NCI-H82 (cell line): ENCODE measurements at regions not wholly inside any gene's neighbourhood (a gene's known extent, or its start where the extent isn't known, plus 50 kb on each side); places are given as distances from the start of the nearest gene placed in this dataset.
A peak's percentile ranks its signal among the peaks of the same experiment; 100 is the strongest.
"Not testable (repeated sequence)": the region's sequence is repeated elsewhere in the genome, so short reads cannot be mapped to it uniquely, and the experiment has no call there.

Experiments used
- DNase-seq: peaks from one replicate; lab custom pipeline; 2025; lab: John Stamatoyannopoulos, UW

DNA sequence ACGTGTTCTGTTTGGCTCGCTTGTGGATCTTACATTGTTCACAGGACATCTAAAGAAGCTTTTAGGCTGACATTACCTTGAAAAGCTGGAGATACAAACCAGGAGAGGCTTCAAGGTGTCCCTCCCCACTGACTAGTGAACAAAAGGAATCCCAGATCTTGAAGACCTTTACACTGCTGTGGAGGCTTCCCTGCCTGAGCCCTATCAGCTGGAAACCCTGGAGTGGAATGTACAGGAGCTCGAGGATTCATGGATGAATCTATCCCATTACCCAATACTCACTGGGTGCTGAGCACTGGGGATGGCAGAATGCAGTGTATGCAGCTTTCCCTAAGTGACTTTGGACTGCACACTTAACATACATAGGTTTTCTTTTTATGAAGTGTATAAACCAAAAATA lies 82.3 kb upstream of the MFGE8 start:
- peak; percentile 58 for DNase-seq

- no peak for DNase-seq
These were observed 84.4 kb upstream of the MFGE8 start for GRCh38 chr15:88997531-88997930.

DNA sequence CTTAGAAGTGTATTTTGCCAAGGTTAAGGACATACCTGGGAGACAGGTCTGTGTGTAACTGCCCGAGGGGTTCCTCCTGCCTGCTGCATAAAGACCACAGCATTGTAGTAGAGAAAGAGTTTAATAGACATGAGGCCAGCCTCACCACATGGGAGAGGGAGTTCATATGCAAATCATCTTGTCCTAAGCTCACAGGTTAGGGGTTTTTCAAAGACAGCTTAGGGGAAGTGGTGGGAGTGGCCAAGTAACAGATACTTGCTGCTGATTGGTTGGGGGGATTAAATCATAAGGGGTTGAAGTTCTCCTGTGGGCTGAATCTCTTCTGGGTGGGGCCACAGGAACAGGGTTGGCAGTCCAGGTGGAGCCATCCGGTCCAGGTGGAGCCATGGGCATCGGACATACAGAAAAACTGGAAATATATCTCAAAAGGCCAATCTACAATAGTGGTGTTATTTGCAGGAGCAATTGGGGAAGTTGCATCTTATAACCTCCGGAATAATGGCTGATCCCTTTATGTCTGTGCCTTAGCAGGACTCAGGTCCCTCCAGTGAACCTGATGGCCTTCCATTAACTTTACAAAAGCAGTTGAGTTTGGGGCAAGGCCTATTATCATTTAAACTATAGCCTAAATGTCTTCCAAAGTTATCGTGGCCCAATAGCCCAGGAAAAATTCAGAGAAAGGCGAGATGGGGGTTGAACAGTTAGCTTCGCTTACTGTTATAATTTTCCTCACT lies 86.0 kb upstream of the MFGE8 start:
- peak; percentile 38 for DNase-seq

DNA sequence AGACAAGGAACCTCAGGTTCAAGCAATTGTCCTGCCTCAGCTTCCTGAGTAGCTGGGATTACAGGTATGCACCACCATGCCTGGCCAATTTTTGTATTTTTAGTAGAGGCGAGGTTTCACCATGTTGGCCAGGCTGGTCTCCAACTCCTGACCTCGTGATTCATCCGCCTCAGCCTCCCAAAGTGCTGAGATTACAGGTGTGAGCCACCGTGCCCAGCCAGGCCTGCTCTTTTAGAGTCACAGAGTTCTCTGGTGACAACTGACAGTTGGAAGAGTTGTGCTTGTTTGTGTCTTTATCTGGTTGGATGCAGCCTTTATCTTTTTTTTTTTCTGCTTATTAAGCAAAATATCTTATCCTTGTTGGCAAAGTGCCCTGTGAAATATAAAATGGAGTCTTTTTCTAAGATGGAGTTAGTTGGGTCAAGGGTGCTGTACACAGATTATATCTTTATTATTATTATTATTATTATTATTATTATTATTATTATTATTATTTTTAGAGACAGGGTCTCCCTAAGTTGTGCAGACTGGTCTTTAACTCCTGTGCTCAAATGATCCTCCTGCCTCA lies 86.5 kb upstream of the ABHD2 start:
- not testable (repeated sequence) for DNase-seq

GRCh38 chr15:89002281-89002761 lies 85.9 kb upstream of the ABHD2 start:
- no peak for DNase-seq

- no peak for DNase-seq
These were observed 85.4 kb upstream of the ABHD2 start for GRCh38 chr15:89002830-89003229.

DNA sequence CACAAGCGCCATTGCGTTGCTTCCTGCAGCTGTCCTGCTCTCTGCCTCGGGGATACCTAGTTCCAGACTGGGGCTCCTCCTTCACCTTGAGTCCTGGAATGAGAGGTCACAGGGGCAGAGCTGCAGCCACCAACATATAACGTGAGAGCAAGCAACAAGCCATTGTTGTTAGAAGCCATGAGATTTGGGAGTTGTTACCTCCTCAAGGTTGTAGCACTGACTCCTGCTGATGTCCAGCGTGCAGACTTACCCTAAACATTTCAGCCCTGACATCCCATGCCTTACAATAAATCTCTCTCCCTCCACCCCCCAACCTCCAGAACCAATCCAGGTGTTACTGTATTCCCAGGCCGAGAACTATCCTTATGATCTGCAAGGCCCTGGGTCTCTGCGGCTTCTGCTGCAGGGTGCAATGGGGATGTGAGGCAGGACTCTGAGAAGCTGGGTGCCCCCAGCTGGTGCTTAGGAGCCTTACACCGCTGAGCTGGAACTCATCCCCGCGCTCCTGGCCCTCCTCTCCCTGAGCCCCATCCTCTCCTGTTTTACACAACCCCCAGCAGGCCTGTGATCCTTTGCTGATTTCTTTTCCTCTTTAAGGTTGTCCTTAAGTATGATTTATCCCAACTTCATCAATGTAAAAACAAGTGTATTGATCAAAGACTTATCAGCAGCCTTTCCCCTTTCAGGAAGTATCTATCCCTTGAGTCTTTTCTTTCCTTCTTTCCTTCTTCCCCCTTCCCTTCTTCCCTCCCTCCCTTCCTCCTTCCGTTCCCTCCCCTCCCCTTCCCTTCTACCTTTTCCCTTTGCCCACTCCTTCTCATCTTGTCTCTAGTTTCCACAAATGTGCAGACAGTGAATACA lies 84.2 kb upstream of the ABHD2 start:
- DNase-seq = peak; percentile 79

DNA sequence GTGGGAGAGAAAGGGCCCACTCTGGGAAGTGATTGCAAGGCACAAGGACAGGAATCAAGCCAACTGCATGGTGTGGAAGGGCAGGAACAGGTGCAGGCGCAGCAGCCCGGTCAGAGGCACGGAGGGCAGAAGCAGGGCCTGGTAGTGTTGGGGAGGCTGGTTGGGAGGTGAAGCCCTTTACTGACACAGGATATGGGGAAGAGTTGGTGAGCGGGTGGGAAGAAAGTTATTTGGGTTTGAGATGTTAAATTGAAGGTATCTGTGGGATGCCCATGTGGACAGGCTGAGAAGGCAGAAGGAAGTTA lies 83.6 kb upstream of the ABHD2 start:
- DNase-seq = no peak

- not testable (repeated sequence) for DNase-seq
These were observed 80.7 kb upstream of the ABHD2 start for GRCh38 chr15:89007527-89007926.

DNA sequence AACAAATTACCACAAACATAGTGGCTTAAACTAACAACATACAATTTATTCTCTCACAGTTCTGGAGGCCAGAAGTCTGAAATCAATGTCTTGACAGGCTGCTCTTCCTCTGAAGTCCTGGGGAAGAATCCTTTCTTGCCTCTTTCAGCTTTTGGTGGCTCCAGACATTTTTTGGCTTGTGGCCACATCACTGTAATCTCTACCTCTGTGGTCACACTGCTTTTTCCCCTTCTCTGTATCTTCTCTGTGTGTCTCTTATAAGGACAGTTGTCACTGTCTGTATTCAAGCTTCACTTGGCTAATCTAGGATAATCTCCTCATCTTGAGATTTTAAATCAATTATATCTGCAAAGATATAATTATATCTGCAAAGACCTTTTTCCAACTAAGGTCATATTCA lies 80.3 kb upstream of the ABHD2 start:
- DNase-seq = peak; percentile 77

DNA sequence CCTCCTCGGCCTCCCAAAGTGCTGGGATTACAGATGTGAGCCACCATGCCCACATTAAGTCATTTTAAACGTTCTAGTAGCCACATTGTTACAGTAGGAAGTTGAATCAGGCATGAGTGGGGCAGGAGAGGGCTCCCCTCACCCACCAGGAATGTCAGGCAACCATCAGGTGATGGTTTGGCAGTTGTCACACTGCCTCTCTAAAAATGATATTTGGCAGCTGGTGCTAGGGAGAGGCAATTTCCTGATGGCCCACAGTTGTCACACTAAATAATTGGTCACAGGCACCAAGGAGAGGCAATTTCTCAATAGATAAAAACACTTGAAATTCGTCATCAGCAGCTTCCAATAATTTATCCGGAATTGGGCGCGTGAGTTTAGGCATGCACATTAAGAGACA lies 79.2 kb upstream of the ABHD2 start:
- no peak for DNase-seq

- no peak for DNase-seq
These were observed 72.7 kb upstream of the ABHD2 start for GRCh38 chr15:89015412-89016097.

DNA sequence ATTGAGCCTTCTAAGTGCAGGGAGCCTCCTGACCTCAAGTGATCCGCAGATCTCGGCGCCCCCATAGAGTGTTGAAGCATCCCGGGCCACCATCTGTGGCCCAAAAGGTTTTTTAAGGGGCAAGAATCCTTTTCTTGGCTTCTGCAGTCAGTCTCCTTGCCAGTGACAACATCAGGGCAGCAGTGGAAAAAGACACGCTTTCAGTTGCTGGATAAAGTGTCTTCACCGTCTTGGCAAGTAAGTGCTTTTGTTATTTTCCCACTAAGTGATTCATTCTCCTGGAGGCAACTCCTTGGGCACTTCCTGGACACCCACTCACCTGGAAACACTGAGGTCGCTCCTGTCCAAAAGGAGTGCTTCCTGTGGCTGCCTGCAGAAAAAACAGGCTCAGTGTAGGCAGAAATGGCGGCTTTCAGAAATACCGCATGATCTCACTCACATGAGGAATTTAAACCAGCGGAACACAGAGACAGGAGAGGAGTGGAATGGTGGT lies 71.7 kb upstream of the ABHD2 start:
- DNase-seq = no peak

DNA sequence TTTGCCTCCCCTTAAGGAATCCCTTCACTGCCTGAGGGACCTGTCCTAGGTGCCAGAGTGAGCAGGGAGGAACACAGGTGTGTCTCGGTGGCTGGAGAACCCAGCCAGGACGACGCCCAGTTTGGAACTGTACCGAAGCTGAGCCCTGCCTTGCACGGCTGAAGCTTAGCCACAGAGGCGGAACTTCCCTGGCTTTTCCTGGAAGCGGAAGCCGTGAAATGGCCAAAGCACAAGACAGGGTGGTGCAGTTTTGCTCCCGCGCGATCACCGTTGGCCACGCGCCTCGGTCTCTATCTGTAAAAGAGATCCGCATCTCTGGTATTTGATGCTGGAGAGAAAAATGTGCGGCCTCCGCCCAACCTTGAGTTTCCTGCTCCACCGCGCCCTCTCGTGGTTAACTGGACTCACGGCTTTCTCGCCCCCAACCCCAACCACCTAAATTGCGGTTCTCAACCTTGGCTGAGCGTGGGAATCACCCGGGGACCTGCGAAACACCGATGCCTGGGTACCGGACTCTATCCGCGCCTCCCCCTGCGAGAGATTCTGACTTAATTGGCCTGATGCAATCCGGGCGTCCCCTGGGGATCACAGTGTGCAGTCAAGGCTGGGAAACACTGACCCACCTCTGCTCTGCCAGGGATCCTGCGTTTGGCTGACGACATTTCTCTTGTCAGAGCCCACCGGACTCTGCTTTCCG lies 70.7 kb upstream of the ABHD2 start:
- DNase-seq = peak; percentile 93

DNA sequence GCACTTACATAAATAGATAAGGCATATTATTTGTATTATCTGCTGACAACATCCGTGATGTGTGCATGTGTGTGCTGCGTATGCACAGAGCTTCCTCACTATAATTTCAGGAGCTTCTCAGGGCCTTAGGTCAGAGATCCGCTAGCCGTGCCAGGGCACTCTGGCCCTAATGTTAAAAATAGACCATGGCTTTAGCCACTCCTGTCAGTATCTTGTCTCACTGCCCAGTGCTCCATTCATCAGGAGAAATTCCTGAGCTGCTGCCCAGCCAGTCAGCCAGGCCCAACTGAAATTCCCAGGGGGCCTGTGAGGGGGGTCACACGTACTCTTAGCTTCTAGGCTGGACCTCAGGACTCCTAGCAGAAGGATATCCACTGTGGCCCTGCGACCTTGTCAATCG lies 70.0 kb upstream of the ABHD2 start:
- no peak for DNase-seq

GRCh38 chr15:89019436-89019835 lies 68.8 kb upstream of the ABHD2 start:
- no peak for DNase-seq

DNA sequence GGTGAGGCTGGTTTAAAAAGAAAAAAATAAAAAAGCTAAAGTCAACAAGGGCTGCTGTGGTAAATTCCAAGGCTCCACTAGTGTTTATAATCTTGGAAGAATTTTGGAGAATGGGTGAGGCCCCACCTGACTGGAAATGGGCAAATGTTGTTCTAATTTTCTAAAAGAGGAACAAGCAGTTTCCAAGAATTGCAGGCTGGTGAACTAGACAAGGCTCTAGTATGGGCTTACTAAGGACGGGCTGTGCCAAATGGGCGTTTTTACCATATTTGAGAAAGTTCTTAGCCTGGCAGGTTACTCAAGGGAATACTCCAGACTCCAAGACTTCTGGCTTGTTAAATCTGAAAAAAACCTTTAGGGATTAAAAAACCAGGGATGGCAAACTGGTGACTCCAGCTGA lies 67.0 kb upstream of the ABHD2 start:
- DNase-seq = no peak

- DNase-seq = not testable (repeated sequence)
These were observed 66.4 kb upstream of the ABHD2 start for GRCh38 chr15:89021886-89022285.

DNA sequence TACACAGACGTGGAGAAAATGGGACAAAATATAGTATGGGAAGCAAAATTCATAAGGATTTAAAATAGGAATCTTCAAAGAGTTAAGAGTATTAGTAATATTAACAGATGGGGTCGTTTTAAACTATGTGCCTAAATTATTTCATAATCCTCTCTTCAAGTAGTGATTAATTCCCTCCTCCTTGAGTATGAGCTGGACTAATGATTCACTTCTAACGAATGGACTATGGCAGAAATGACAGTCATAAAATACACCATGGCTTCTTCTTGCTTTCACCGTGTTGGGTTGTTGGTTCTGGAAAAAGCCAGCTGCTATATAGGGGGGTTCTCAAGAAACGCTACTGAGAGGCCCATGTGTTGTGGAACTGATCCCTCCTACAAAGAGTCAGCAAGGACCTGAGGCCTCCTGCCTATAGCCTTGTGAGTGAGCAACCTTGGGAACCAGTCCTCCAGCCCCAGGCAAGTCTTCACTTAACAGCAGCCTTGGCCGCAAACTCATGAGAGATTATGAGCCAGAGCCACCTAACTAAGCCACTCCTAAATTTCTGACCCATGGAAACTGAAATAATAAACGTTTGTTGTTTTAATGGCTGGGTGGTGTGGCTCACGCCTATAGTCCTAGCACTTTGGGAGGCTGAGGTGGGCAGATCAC lies 64.8 kb upstream of the ABHD2 start:
- DNase-seq = no peak

- no peak for DNase-seq
These were observed 63.8 kb upstream of the ABHD2 start for GRCh38 chr15:89024418-89024817.

DNA sequence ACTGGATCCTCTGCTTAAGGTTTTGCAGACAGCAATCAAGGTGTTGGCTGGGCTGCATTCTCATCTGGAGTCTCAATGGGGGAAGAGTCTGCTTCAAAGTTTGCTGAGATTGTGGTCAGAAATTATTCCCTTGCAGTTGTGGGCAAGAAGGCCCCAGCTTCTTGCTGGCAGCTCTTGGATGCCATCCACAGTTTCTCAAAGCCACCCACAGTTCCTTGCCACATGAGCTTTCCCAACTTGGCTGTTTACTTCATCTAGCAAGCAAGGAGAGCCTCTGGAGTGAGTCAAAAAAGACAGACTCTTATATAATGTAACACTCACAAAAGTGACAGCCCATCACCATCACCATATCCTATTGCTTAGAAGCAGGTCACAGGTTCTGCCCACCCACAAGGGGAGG lies 62.1 kb upstream of the ABHD2 start:
- no peak for DNase-seq
